GM23338 (cell line): ENCODE measurements at regions not wholly inside any gene's neighbourhood (a gene's known extent, or its start where the extent isn't known, plus 50 kb on each side); places are given as distances from the start of the nearest gene placed in this dataset.

Experiments
- ATAC-seq: fragments of 200-7000 bp; cut with Tn5 transposase; 3 replicates; pipeline ENCODE4 v1.9.1; 2020
- DNase-seq: peaks from one replicate; pipeline ENCODE4 v3.0.0-alpha.2; 2015; ENCODE audit warnings: low spot score
- H2AFZ ChIP-seq: fragments of 200-600 bp; sonication (generic); 2 replicates; pipeline ENCODE4 v1.8.0; 2016; ENCODE audit warnings: antibody characterized with exemption, mild to moderate bottlenecking, moderate library complexity
- H3F3A ChIP-seq: fragments of 200-600 bp; sonication (generic); replicated peaks from 2 replicates; pipeline ENCODE4 v1.8.0; 2017; ENCODE audit warnings: antibody characterized with exemption, mixed run types, low read depth
- H3K27ac ChIP-seq: fragments of 200-600 bp; sonication (generic); 2 replicates; pipeline ENCODE4 v1.6.1; 2016; ENCODE audit warnings: low read depth
- H3K27me3 ChIP-seq: fragments of 200-600 bp; sonication (generic); 2 replicates; pipeline ENCODE4 v1.8.0; 2016; ENCODE audit warnings: mild to moderate bottlenecking, mixed run types, moderate library complexity; ENCODE audit not compliant: insufficient read depth
- H3K36me3 ChIP-seq: fragments of 200-600 bp; sonication (generic); 2 replicates; pipeline ENCODE4 v1.8.0; 2016; ENCODE audit warnings: mild to moderate bottlenecking; ENCODE audit not compliant: insufficient read depth
- H3K4me1 ChIP-seq: fragments of 200-600 bp; sonication (generic); 2 replicates; pipeline ENCODE4 v1.8.0; 2016; ENCODE audit warnings: mild to moderate bottlenecking, moderate library complexity; ENCODE audit not compliant: insufficient read depth
- H3K4me2 ChIP-seq: fragments of 200-600 bp; sonication (generic); 2 replicates; pipeline ENCODE4 v1.7.1; 2017; ENCODE audit warnings: mixed run types
- H3K4me3 ChIP-seq: fragments of 200-600 bp; sonication (generic); 2 replicates; pipeline ENCODE4 v1.6.1; 2016; ENCODE audit warnings: mixed run types
- H3K79me2 ChIP-seq: fragments of 200-600 bp; sonication (generic); replicated peaks from 2 replicates; pipeline ENCODE4 v1.8.0; 2017; ENCODE audit warnings: mild to moderate bottlenecking; ENCODE audit not compliant: insufficient read depth
- H3K9me2 ChIP-seq: fragments of 200-600 bp; sonication (generic); 2 replicates; pipeline ENCODE4 v1.8.0; 2017; ENCODE audit not compliant: insufficient read depth
- H4K20me1 ChIP-seq: fragments of 200-600 bp; sonication (generic); replicated peaks from 2 replicates; pipeline ENCODE4 v1.8.0; 2017; ENCODE audit warnings: mild to moderate bottlenecking; ENCODE audit not compliant: insufficient read depth
- H3K27ac Mint-ChIP-seq: 2 replicates; pipeline ENCODE4 v1.8.0; 2020; ENCODE audit warnings: inconsistent platforms, mild to moderate bottlenecking, moderate library complexity, mixed read lengths
- H3K27me3 Mint-ChIP-seq: 3 replicates; pipeline ENCODE4 v1.8.0; 2022; ENCODE audit warnings: low read depth, mild to moderate bottlenecking, moderate library complexity, mixed read lengths, inconsistent platforms; ENCODE audit not compliant: insufficient read depth, poor library complexity
- H3K36me3 Mint-ChIP-seq: 3 replicates; pipeline ENCODE4 v1.8.0; 2021; ENCODE audit warnings: low read depth, mild to moderate bottlenecking, inconsistent platforms, moderate library complexity, mixed read lengths
- H3K4me1 Mint-ChIP-seq: 3 replicates; pipeline ENCODE4 v1.8.0; 2020; ENCODE audit warnings: mild to moderate bottlenecking, inconsistent platforms, mixed read lengths
- H3K4me3 Mint-ChIP-seq: 3 replicates; pipeline ENCODE4 v1.8.0; 2021; ENCODE audit warnings: moderate library complexity, mild to moderate bottlenecking, inconsistent platforms, mixed read lengths
- H3K9me3 Mint-ChIP-seq: 3 replicates; pipeline ENCODE4 v1.8.0; 2020; ENCODE audit warnings: moderate library complexity, mild to moderate bottlenecking, inconsistent platforms, mixed read lengths
- CREB1 ChIP-seq: fragments of 250-450 bp; sonication (Bioruptor Pico); IDR thresholded peaks from 2 replicates; pipeline ENCODE4 v1.5.0; 2020; ENCODE audit warnings: low read depth, mild to moderate bottlenecking, moderate library complexity
- CTCF ChIP-seq, 2 experiments: fragments of 200-600 bp in 1 of 2; sonication (generic) in 1 of 2; conservative IDR thresholded peaks; 2 replicates each; pipeline versions ENCODE4 v1.5.1 to v1.6.1; 2016 to 2017; ENCODE audit warnings: antibody characterized with exemption in 2 of 2, low read depth in 2 of 2, mild to moderate bottlenecking in 2 of 2, moderate library complexity in 1 of 2
- ETS1 ChIP-seq: IDR thresholded peaks from 2 replicates; pipeline ENCODE4 v1.6.1; 2016; ENCODE audit warnings: antibody characterized with exemption
- EZH2 ChIP-seq: fragments of 200-600 bp; sonication (generic); IDR thresholded peaks from one replicate; pipeline ENCODE4 v1.8.0; 2017; ENCODE audit warnings: antibody characterized with exemption, mild to moderate bottlenecking, low read depth; ENCODE audit not compliant: unreplicated experiment
- EZH2phosphoT487 ChIP-seq: fragments of 200-600 bp; sonication (generic); IDR thresholded peaks from one replicate; pipeline ENCODE4 v1.8.1; 2018; ENCODE audit warnings: antibody characterized with exemption; ENCODE audit not compliant: unreplicated experiment
- JUNB ChIP-seq: IDR thresholded peaks from one replicate; pipeline ENCODE4 v1.6.1; 2016; ENCODE audit warnings: antibody characterized with exemption; ENCODE audit not compliant: unreplicated experiment
- NANOG ChIP-seq: IDR thresholded peaks from 2 replicates; pipeline ENCODE4 v1.6.1; 2016; ENCODE audit warnings: antibody characterized with exemption, borderline replicate concordance
- POLR2AphosphoS5 ChIP-seq: IDR thresholded peaks from 2 replicates; pipeline ENCODE4 v1.6.1; 2016; ENCODE audit warnings: antibody characterized with exemption, low read depth
- REST ChIP-seq: IDR thresholded peaks from one replicate; pipeline ENCODE4 v1.6.1; 2018; ENCODE audit warnings: antibody characterized with exemption; ENCODE audit not compliant: unreplicated experiment
- STAT1 ChIP-seq: IDR thresholded peaks from one replicate; pipeline ENCODE4 v1.6.1; 2016; ENCODE audit warnings: antibody characterized with exemption; ENCODE audit not compliant: unreplicated experiment
- ZNF114 ChIP-seq: fragments of 250-450 bp; sonication (Bioruptor Pico); IDR thresholded peaks from 2 replicates; pipeline ENCODE4 v1.5.0; 2020; ENCODE audit warnings: mild to moderate bottlenecking, moderate library complexity
- ZNF331 ChIP-seq: fragments of 250-450 bp; sonication (Bioruptor Pico); IDR thresholded peaks from 2 replicates; pipeline ENCODE4 v1.5.0; 2020; ENCODE audit warnings: low read depth, mild to moderate bottlenecking, moderate library complexity
- ZNF462 ChIP-seq: fragments of 250-450 bp; sonication (Bioruptor Pico); IDR thresholded peaks from 2 replicates; pipeline ENCODE4 v1.5.0; 2020; ENCODE audit warnings: mild to moderate bottlenecking, moderate library complexity

- Mint-ChIP-seq H3K36me3 (peaks cover 7% of the 10 kb centered on the region; the same call in 2 of the 3 replicates), H3K27ac (no peak overlapping the region)
- H3K36me3 ChIP-seq, result no peaks in the 10 kb centered on the region
Observed at GRCh38 chr4:126768338-126768737, 864.4 kb upstream of the INTU start.

More at GRCh38 chr4:126768338-126768737, 864.4 kb upstream of the INTU start:
- Mint-ChIP-seq H3K27me3 (no peaks in the 10 kb centered on the region), H3K4me1 (no peaks in the 10 kb centered on the region), H3K4me3 (no peak overlapping the region), H3K9me3 (peaks cover 16% of the 10 kb centered on the region; the same call in 2 of the 3 replicates)
- Histone ChIP-seq H3K27ac (no peak overlapping the region), H4K20me1 (no peaks in the 10 kb centered on the region), H3K4me3 (no peak overlapping the region), H3K27me3 (no peaks in the 10 kb centered on the region), H3F3A (no peaks in the 10 kb centered on the region), H2AFZ (no peak overlapping the region), H3K4me2 (no peak overlapping the region), H3K9me2 (no peaks in the 10 kb centered on the region), H3K79me2 (no peaks in the 10 kb centered on the region), H3K4me1 (no peaks in the 10 kb centered on the region)
- DNase-seq (no peak), ATAC-seq (no peak)
- no peak for TF ChIP-seq ZNF331 (CRISPR knock-in tag)
- TF ChIP-seq CTCF (conservative IDR thresholded peaks at IDR 0.05; ENCODE audit: low read depth in 2 of 2), result no peak
- TF ChIP-seq EZH2phosphoT487, result no peak
- no peak for TF ChIP-seq STAT1
- TF ChIP-seq ZNF114, result no peak
- no peak for TF ChIP-seq POLR2AphosphoS5
- TF ChIP-seq EZH2, result no peak
- no peak for TF ChIP-seq REST
- TF ChIP-seq ZNF462 (CRISPR knock-in tag), result no peak
- no peak for TF ChIP-seq NANOG
- TF ChIP-seq JUNB, result no peak
- TF ChIP-seq CREB1 (CRISPR knock-in tag), result no peak
- TF ChIP-seq ETS1, result no peak
